ENCODE measurements at regions not wholly inside any gene's neighbourhood (a gene's known extent, or its start where the extent isn't known, plus 50 kb on each side); places are given as distances from the start of the nearest gene placed in this dataset.

DNA sequence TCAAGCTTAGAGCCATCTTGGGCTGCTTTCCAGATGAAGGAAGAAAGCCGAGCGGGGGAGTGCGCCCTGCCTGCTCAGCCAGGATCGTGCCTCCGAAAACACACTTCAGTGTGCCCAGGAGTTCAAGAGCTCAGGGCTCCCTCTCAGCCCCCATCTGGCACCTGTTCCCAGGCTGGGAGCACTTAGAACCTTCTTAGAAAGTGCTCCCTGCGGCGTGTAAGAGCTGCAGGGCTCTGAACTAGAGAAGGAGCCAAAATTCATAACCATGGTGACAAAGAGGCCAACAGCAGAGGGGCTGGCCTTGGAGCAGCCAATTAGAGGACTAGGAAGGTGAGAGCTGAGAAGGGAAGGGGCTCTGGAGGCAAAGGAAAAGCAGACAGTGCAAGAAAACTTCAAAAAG lies 59.0 kb upstream of the TNRC6C start:
- Mint-ChIP-seq H3K4me3 (no peak overlapping the region), H3K4me1 (peaks cover under 1% of the 10 kb centered on the region), H3K36me3 (no peaks in the 10 kb centered on the region), H3K9me3 (no peaks in the 10 kb centered on the region), H3K27ac (no peak overlapping the region)
- no peak for DNase-seq (ENCODE audit: low spot score in 2 of 2)
- no peak for ATAC-seq

DNA sequence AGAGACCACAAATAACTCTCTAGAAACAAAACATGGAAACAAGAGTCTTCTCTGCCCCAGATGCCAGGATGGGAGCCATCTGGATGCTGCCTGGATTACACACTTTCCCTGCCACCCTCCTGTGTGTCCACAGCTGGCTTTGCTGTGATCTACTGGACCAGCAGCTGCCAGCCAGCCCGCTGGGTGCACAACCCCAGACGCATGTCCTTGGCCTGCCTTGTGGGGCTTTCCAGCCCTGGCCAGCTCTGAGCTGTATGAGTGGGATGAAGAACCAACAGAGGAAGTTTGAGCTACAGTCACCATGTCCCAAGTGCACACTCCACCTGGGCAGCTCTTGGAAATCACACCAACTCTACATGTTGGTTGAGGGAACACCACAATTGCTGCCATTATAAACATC lies 57.0 kb upstream of the TNRC6C start:
- Mint-ChIP-seq H3K4me1 (no peaks in the 10 kb centered on the region), H3K27ac (no peak overlapping the region), H3K4me3 (no peak overlapping the region), H3K36me3 (no peaks in the 10 kb centered on the region), H3K9me3 (no peaks in the 10 kb centered on the region)
- DNase-seq (ENCODE audit: low spot score in 2 of 2) (no peak), ATAC-seq (no peak)

DNA sequence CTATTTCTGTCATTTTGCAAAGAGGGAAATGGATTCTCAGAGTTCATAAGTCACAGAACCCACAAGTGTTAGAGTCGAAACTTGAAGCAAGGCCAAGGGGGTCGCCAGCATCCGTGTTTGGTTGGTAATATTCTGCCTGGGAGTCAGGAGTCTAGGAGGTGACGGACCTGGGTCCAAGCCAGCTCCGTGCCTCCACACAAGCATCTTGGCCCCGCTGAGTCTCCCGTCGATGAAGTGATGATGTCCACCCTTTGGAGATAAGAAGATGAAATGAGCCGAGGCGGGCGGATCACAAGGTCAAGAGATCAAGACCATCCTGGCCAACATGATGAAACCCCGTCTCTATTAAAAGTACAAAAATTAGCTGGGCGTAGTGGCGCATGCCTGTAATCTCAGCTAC lies 53.2 kb upstream of the TNRC6C start:
- Mint-ChIP-seq H3K9me3 (no peaks in the 10 kb centered on the region), H3K4me3 (no peak overlapping the region), H3K36me3 (no peaks in the 10 kb centered on the region), H3K4me1 (no peaks in the 10 kb centered on the region), H3K27ac (no peak overlapping the region)
- DNase-seq (ENCODE audit: low spot score in 2 of 2) = no peak
- ATAC-seq = no peak

DNA sequence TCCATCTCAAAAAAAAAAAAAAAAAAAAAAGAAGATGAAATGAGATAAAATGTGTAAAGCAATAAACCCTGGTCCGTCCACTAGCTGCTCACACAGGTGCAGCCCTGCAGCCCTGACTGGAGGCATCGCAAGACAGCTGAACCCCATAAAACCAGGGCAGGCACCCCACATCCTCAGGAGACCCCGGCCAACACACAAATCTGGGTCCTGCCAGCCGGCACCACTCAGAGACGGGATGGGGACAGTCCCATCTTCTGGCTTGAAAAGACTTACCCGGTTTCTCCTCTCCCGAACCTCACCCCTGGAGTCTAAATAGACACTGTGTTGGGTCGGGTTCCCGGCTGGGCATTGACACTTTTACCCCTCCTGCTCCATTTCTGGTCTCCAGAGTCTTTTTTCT lies 52.7 kb upstream of the TNRC6C start:
- ATAC-seq = no peak
- Mint-ChIP-seq H3K4me3 (no peak overlapping the region), H3K27ac (no peak overlapping the region), H3K9me3 (no peaks in the 10 kb centered on the region), H3K36me3 (no peaks in the 10 kb centered on the region), H3K4me1 (no peaks in the 10 kb centered on the region)
- DNase-seq (ENCODE audit: low spot score in 2 of 2) = no peak

DNA sequence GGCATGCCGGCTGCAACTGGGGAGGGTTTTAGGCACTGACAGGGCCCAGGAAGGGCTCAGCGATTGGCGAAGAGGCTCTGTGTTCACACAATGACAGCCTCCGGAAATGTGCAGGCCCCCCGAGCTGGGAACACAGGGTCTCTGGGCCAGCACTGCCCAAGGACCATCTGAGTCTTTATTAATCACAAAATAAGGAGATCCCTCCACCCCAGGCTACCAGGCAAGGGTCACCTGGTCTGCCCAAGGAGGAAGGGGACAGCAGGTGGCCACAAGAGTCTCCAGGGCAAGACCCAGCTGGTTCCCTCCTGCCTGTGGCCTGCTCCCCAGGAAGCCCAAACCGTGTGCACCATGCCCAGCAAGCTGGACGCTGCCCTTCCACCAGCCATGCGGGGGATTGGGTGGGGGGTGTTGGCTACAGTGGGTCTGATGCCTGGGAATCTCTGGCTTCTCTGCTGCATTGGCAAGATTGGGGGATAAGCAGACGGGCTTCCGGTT lies 52.1 kb upstream of the TNRC6C start:
- ATAC-seq (no peak), DNase-seq (ENCODE audit: low spot score in 2 of 2) (no peak)
- Mint-ChIP-seq H3K27ac (no peak overlapping the region), H3K36me3 (no peaks in the 10 kb centered on the region), H3K4me1 (no peaks in the 10 kb centered on the region), H3K9me3 (no peaks in the 10 kb centered on the region), H3K4me3 (no peak overlapping the region)

DNA sequence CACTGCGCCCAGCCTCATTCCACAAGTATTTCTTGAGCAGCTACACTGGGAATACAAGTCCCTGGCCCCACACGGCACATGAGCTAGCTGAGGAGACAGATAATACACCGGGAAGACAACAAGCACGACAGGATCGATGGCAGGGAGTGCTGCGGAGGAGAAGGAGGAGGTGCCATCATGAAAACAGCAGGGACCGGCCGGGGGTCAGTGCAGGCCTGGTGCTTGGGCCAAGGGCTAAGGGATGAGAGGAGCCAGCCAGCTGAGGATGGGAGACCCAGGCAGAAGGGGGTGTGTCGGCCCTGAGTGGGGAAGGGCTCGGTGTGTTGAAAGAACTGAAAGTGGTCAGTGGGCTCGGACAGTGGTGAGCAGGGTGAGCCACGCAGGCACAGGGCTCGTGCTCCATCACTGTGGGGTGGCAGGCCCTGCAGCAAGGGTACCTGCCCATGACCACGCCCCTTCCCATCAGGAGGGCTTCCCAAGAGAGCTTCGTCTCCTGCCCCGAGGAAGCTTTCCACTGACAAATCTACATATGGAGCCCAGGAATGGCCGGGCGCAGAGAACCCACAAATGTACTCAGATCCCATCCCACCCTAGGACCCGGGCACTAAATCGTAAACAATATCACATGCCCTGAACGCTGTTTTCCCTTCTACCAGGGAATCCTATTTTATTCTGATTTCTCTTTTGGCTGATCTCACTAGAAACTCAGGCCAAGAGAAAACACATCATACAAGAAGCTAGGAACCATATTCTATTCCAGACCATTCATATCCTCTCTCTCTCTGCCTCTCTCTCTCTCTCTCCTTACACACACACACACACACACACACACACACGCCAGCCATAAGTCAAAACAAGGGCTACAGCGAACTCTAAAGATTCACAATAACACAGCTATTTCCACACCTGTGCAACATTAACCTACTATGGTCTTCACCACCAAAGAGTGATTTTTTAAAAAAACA lies 50.7 kb upstream of the TNRC6C start:
- Mint-ChIP-seq H3K4me1 (no peaks in the 10 kb centered on the region), H3K4me3 (no peak overlapping the region), H3K27ac (no peak overlapping the region), H3K36me3 (no peaks in the 10 kb centered on the region), H3K9me3 (no peaks in the 10 kb centered on the region)
- ATAC-seq (no peak), DNase-seq (ENCODE audit: low spot score in 2 of 2) (no peak)

DNA sequence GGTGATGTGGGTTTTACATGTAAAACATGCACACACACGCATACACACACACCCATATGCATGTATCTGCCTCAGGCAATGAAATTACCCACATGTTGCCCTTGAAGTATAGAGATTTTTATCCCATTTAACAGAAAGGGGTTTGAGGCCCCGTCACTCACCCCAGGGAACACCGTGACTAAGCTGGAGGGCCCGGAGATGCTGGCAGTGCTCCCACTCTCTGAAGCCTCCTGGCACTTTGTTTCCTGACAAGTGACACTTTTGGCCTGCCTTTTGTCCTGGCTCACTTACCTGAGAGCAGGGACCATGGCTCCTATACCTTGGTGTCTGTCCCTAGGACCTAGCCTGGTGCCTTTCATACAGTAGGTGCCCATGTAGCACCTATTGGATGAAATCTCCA lies 50.0 kb upstream of the TNRC6C start:
- no peaks in the 10 kb centered on the region for H3K36me3 Mint-ChIP-seq
- H3K4me3 Mint-ChIP-seq = no peak overlapping the region
- no peak for DNase-seq (ENCODE audit: low spot score in 2 of 2)
- H3K27ac Mint-ChIP-seq = no peak overlapping the region
- H3K4me1 Mint-ChIP-seq = no peaks in the 10 kb centered on the region
- no peaks in the 10 kb centered on the region for H3K9me3 Mint-ChIP-seq
- ATAC-seq = no peak

Data from stimulated activated effector memory CD8-positive, alpha-beta T cell treated with anti-CD3 and anti-CD28 coated beads, Interleukin-12 subunit alpha, Interleukin-12 subunit beta, amount 100 ng/mL, for 72 hours (primary cell).